K562 (cell line): ENCODE measurements at regions not wholly inside any gene's neighbourhood (a gene's known extent, or its start where the extent isn't known, plus 50 kb on each side); places are given as distances from the start of the nearest gene placed in this dataset.

Experiments
- ATAC-seq: fragments of 200-7000 bp; cut with Tn5 transposase; 3 replicates; pipeline ENCODE4 v1.9.1; 2020; ENCODE audit warnings: moderate library complexity
- BruUV-seq: library from RNA; stranded (reverse); fragments of 400-500 nt; replicated peaks from 2 replicates; lab custom pipeline; 2021; lab: Mats Ljungman, UMichigan
- CTCF ChIA-PET: fragments of 300-600 bp; formaldehyde crosslinking; extraction: SDS; loops from one replicate; lab custom pipeline; 2021; ENCODE audit warnings: low intra/inter-chr PET ratio; lab: Yijun Ruan, JAX
- POLR2A ChIA-PET: fragments of 300-600, 350-650 bp; sonication (Branson Sonifier 250); formaldehyde crosslinking; extraction: SDS; loops from one replicate; lab custom pipeline; 2021; ENCODE audit warnings: antibody characterized with exemption, inconsistent platforms; lab: Yijun Ruan, JAX
- DNase-seq, 4 experiments: peaks; one replicate each; pipeline versions ENCODE4 v3.0.0 to v3.0.0-alpha.2; 2011 to 2018; ENCODE audit warnings: low spot score in 3 of 4, mixed read lengths in 3 of 4; ENCODE audit errors: extremely low read depth in 1 of 4
- FAIRE-seq: peaks from 2 replicates; lab custom pipeline; 2011; peaks lifted over from hg19 to GRCh38; lab: Jason Lieb, UNC
- H2AFZ ChIP-seq: 2 replicates; pipeline ENCODE4 v1.6.0; 2011; ENCODE audit warnings: low read depth, low read length, control low read depth, inconsistent platforms
- H3K27ac ChIP-seq: fragments of 200-600 bp; 3 replicates; pipeline ENCODE4 v1.8.0; 2011; ENCODE audit warnings: low read depth, mild to moderate bottlenecking, control low read depth, inconsistent platforms, low read length, moderate library complexity, mixed read lengths; ENCODE audit errors: extremely low read depth
- H3K27me3 ChIP-seq, 2 experiments: fragments of 300-600 bp in 1 of 2; 2 replicates in 1 of 2; 3 replicates in 1 of 2; pipeline versions ENCODE4 v1.6.0 to v1.8.0; 2011; ENCODE audit warnings: inconsistent platforms in 2 of 2, low read length in 2 of 2, mild to moderate bottlenecking in 1 of 2, mixed read lengths in 1 of 2, moderate library complexity in 1 of 2; ENCODE audit not compliant: control insufficient read depth in 2 of 2, insufficient read depth in 2 of 2
- H3K36me3 ChIP-seq: fragments of 300-600 bp; 3 replicates; pipeline ENCODE4 v1.8.0; 2011; ENCODE audit warnings: mild to moderate bottlenecking, low read length, inconsistent platforms; ENCODE audit not compliant: control insufficient read depth, insufficient read depth
- H3K4me1 ChIP-seq, 2 experiments: fragments of 200-600 bp in 1 of 2; replicated peaks in 1 of 2; 2 replicates in 1 of 2; 3 replicates in 1 of 2; pipeline versions ENCODE4 v1.5.1 to v1.8.0; 2011; ENCODE audit warnings: inconsistent platforms in 2 of 2, low read length in 2 of 2, mild to moderate bottlenecking in 1 of 2, mixed read lengths in 1 of 2, moderate library complexity in 1 of 2; ENCODE audit not compliant: control insufficient read depth in 2 of 2, insufficient read depth in 2 of 2
- H3K4me2 ChIP-seq: 2 replicates; pipeline ENCODE4 v1.6.1; 2011; ENCODE audit warnings: low read length, control low read depth, inconsistent platforms, mixed read lengths; ENCODE audit not compliant: insufficient read depth
- H3K4me3 ChIP-seq: fragments of 200-600 bp; sonication (generic), shearing (Covaris generic); 2 replicates; pipeline ENCODE4 v1.5.1; 2016; ENCODE audit warnings: control low read depth, inconsistent platforms
- H3K79me2 ChIP-seq: fragments of 200-600 bp; 3 replicates; pipeline ENCODE4 v1.8.0; 2011; ENCODE audit warnings: low read length, inconsistent platforms; ENCODE audit not compliant: control insufficient read depth, insufficient read depth
- H3K9ac ChIP-seq, 2 experiments: 2 replicates each; pipeline versions ENCODE4 v1.6.0 to v1.6.1; 2011; ENCODE audit warnings: low read depth in 2 of 2, low read length in 2 of 2, control low read depth in 1 of 2, inconsistent platforms in 1 of 2, mild to moderate bottlenecking in 1 of 2, mixed read lengths in 1 of 2; ENCODE audit not compliant: insufficient read depth in 1 of 2
- H3K9me1 ChIP-seq: one replicate; pipeline ENCODE4 v1.6.0; 2011; ENCODE audit warnings: inconsistent platforms, mild to moderate bottlenecking, low read length, moderate library complexity; ENCODE audit not compliant: control insufficient read depth, insufficient read depth
- H3K9me3 ChIP-seq: replicated peaks from 2 replicates; pipeline ENCODE4 v1.5.1; 2011; ENCODE audit warnings: low read depth, low read length, inconsistent platforms; ENCODE audit not compliant: control insufficient read depth, insufficient read depth
- H4K20me1 ChIP-seq: replicated peaks from 2 replicates; pipeline ENCODE4 v1.6.1; 2011; ENCODE audit warnings: low read length, inconsistent platforms, mixed read lengths; ENCODE audit not compliant: control insufficient read depth, insufficient read depth
- CHD4 ChIP-seq: fragments of 200-600 bp; sonication (generic); IDR thresholded peaks from 3 replicates; pipeline ENCODE4 v1.6.1; 2012; ENCODE audit warnings: low read depth, mild to moderate bottlenecking, mixed read lengths, low read length, inconsistent platforms; ENCODE audit not compliant: insufficient read depth, insufficient replicate concordance, poor library complexity, severe bottlenecking
- DNMT1 ChIP-seq: fragments of 450-650 bp; IDR thresholded peaks from 2 replicates; pipeline ENCODE4 v1.6.1; 2016; ENCODE audit warnings: antibody characterized with exemption, mild to moderate bottlenecking
- E2F1 ChIP-seq: sonication (generic); formaldehyde crosslinking; IDR thresholded peaks from 2 replicates; pipeline ENCODE4 v1.8.1; 2023; ENCODE audit warnings: mild to moderate bottlenecking, missing genetic modification reagents, moderate library complexity
- GABPB1 ChIP-seq: sonication (generic); formaldehyde crosslinking; IDR thresholded peaks from 2 replicates; pipeline ENCODE4 v1.8.0; 2022; ENCODE audit warnings: mild to moderate bottlenecking, missing genetic modification reagents
- GTF2E2 ChIP-seq: fragments of 200-800 bp; sonication (Bioruptor generic); IDR thresholded peaks from 2 replicates; pipeline ENCODE4 v1.6.1; 2016; ENCODE audit warnings: missing genetic modification characterization, missing compliant biosample characterization
- MCM3 ChIP-seq: fragments of 450-650 bp; IDR thresholded peaks from 2 replicates; pipeline ENCODE4 v1.6.1; 2016
- NEUROD1 ChIP-seq: fragments of 150-350 bp; IDR thresholded peaks from 2 replicates; pipeline ENCODE4 v1.6.1; 2014; ENCODE audit warnings: borderline replicate concordance, low read length, low read depth; ENCODE audit not compliant: partially characterized antibody
- PHTF2 ChIP-seq: fragments of 250-450 bp; sonication (Bioruptor Pico); IDR thresholded peaks from 2 replicates; pipeline ENCODE4 v1.5.0; 2021; ENCODE audit warnings: mild to moderate bottlenecking
- ZFPM2 ChIP-seq: fragments of 250-450 bp; sonication (Bioruptor Pico); IDR thresholded peaks from 2 replicates; pipeline ENCODE4 v1.5.1; 2022; ENCODE audit warnings: mild to moderate bottlenecking
- ZNF143 ChIP-seq: sonication (generic); formaldehyde crosslinking; IDR thresholded peaks from 2 replicates; pipeline ENCODE4 v1.9.0; 2022; ENCODE audit warnings: mild to moderate bottlenecking, missing genetic modification reagents
- ZNF512 ChIP-seq: IDR thresholded peaks from 2 replicates; pipeline ENCODE4 v1.6.1; 2016; ENCODE audit warnings: missing genetic modification characterization, missing compliant biosample characterization
- WGBS: fragments of 100-300 bp; shearing (Covaris generic); methylation state at CpG from one replicate; pipeline ENCODE4 v1.1.6; 2016; ENCODE audit warnings: low coverage, mixed read lengths; ENCODE audit not compliant: insufficient coverage; ENCODE audit errors: missing lambda C conversion rate; 5-methylcytosine and 5-hydroxymethylcytosine counted together
- in situ Hi-C: fragments of 300-500 bp; cut with MboI; formaldehyde crosslinking; loops from 4 replicates; pipeline ENCODE4 v1.15.0; 2018; ENCODE audit warnings: inconsistent platforms, mixed read lengths
- intact Hi-C: fragments of 100-400 bp; cut with micrococcal nuclease; formaldehyde crosslinking; loops from 2 replicates; pipeline ENCODE4 v1.14.2; 2022

GRCh38 chr7:118517275-118517674 is 292.8 kb downstream of the ANKRD7 start:
- intact Hi-C loops (no loop called here), in situ Hi-C loops (no loop called here)
- FAIRE-seq: no peak
- no peak for ATAC-seq
- ChIA-PET CTCF (no interaction called here), POLR2A (interaction anchor here (0.6 to 0.7 kb wide), 3 partner anchors 29 to 500 kb away, joined by 3 read pairs; no protein-coding TSS in a partner anchor)
- Histone ChIP-seq H3K4me3 (no peak overlapping the region), H3K27me3 (no peaks in the 10 kb centered on the region), H3K79me2 (no peaks in the 10 kb centered on the region), H3K4me2 (no peak overlapping the region), H3K9me1 (no peaks in the 10 kb centered on the region), H3K4me1 (no peaks in the 10 kb centered on the region), H2AFZ (no peak overlapping the region), H3K9ac (no peak overlapping the region), H3K27ac (no peak overlapping the region), H3K36me3 (no peaks in the 10 kb centered on the region), H4K20me1 (no peaks in the 10 kb centered on the region), H3K9me3 (0 out of 2 replicates have a peak, but pooled peaks cover 2% of the 10 kb centered on the region)
- 0% methylated on average over 1 of the region's 1 CpG for WGBS
- DNase-seq: no peak
- TF ChIP-seq PHTF2 (CRISPR knock-in tag) (no peak), NEUROD1 (no peak), GABPB1 (CRISPR knock-in tag) (no peak), ZFPM2 (CRISPR knock-in tag) (no peak), GTF2E2 (no peak), ZNF512 (no peak)
- BruUV-seq: no TSS peak

GRCh38 chr7:118525020-118525419 is 300.5 kb downstream of the ANKRD7 start:
- no peak overlapping the region for H3K4me2 ChIP-seq
- no peaks in the 10 kb centered on the region for H3K4me1 ChIP-seq
- H3K4me3 ChIP-seq: no peak overlapping the region
- no peaks in the 10 kb centered on the region for H3K27me3 ChIP-seq
- H2AFZ ChIP-seq: no peak overlapping the region
- no peaks in the 10 kb centered on the region for H3K36me3 ChIP-seq
- no peaks in the 10 kb centered on the region for H4K20me1 ChIP-seq
- no peak for TF ChIP-seq ZNF143 (CRISPR knock-in tag)
- TF ChIP-seq DNMT1: no peak
- TF ChIP-seq MCM3: no peak
- no peak for TF ChIP-seq E2F1 (CRISPR knock-in tag)
- no peak for TF ChIP-seq CHD4
- H3K27ac ChIP-seq: no peak overlapping the region
- H3K9me1 ChIP-seq: no peaks in the 10 kb centered on the region
- POLR2A ChIA-PET: no interaction called here
- CTCF ChIA-PET: no interaction called here
- no TSS peak for BruUV-seq
- in situ Hi-C loops: no loop called here
- no peaks in the 10 kb centered on the region for H3K79me2 ChIP-seq
- DNase-seq (no peak), ATAC-seq (no peak), FAIRE-seq (no peak)
- intact Hi-C loops: no loop called here
- H3K9me3 ChIP-seq: no peaks in the 10 kb centered on the region
- no peak overlapping the region for H3K9ac ChIP-seq
